ENCODE measurements at regions not wholly inside any gene's neighbourhood (a gene's known extent, or its start where the extent isn't known, plus 50 kb on each side); places are given as distances from the start of the nearest gene placed in this dataset.

- Histone ChIP-seq H3K4me1 (ENCODE audit: control insufficient read depth, insufficient read depth, low read length) (no peaks in the 10 kb centered on the region), H3K36me3 (ENCODE audit: control insufficient read depth in 2 of 2, insufficient read depth in 1 of 2, low read length in 2 of 2) (no peaks in the 10 kb centered on the region), H3K27ac (ENCODE audit: extremely low read depth, low read depth, low read length) (no peak overlapping the region), H3K4me3 (ENCODE audit: low read depth, low read length) (no peak overlapping the region), H3K9me3 (ENCODE audit: control insufficient read depth, insufficient read depth, low read depth, low read length) (no peaks in the 10 kb centered on the region)
- POLR2A ChIA-PET, result no interaction called here
- TF ChIP-seq ZNF416 (tag by site-specific recombination; IDR thresholded peaks at IDR 0.05), result no peak
- TF ChIP-seq ZXDB (tag by site-specific recombination; IDR thresholded peaks at IDR 0.05), result no peak
- TF ChIP-seq ZNF623 (tag by site-specific recombination; IDR thresholded peaks at IDR 0.05), result no peak
- no peak for TF ChIP-seq ZFP69B (tag by site-specific recombination; IDR thresholded peaks at IDR 0.05)
- no peak for TF ChIP-seq ZNF473 (tag by site-specific recombination; IDR thresholded peaks at IDR 0.05)
- TF ChIP-seq ZNF777 (tag by site-specific recombination; IDR thresholded peaks at IDR 0.05; ENCODE audit: borderline replicate concordance), result no peak
- TF ChIP-seq ZNF26 (tag by site-specific recombination; IDR thresholded peaks at IDR 0.05), result no peak
- no peak for TF ChIP-seq ZNF274 (IDR thresholded peaks at IDR 0.05; ENCODE audit: low read length)
- no peak for TF ChIP-seq ZNF274 (tag by site-specific recombination; IDR thresholded peaks at IDR 0.05; ENCODE audit: borderline replicate concordance)
- no peak for TF ChIP-seq ZNF707 (tag by site-specific recombination; IDR thresholded peaks at IDR 0.05)
- no peak for TF ChIP-seq ZNF121 (tag by site-specific recombination; IDR thresholded peaks at IDR 0.05)
- TF ChIP-seq ZNF610 (tag by site-specific recombination; IDR thresholded peaks at IDR 0.05; ENCODE audit: borderline replicate concordance), result no peak
- TF ChIP-seq PRDM1 (tag by site-specific recombination; IDR thresholded peaks at IDR 0.05), result no peak
- CTCF ChIA-PET, result interaction anchor here (0.6 kb wide), 1 partner anchor 190 kb away, joined by 4 read pairs; no protein-coding TSS in a partner anchor
These were observed 291.2 kb downstream of the BRINP1 start for GRCh38 chr9:119078015-119078414.

GRCh38 chr9:119083673-119084072 lies 285.6 kb downstream of the BRINP1 start:
- no peak for TF ChIP-seq KLF8 (tag by site-specific recombination; IDR thresholded peaks at IDR 0.05)
- no peak for TF ChIP-seq ZNF112 (tag by site-specific recombination; IDR thresholded peaks at IDR 0.05)
- no peak for TF ChIP-seq ZNF391 (tag by site-specific recombination; IDR thresholded peaks at IDR 0.05; ENCODE audit: borderline replicate concordance, low read depth)
- TF ChIP-seq ZNF341 (tag by site-specific recombination; IDR thresholded peaks at IDR 0.05; ENCODE audit: low read depth), result no peak
- Histone ChIP-seq H3K4me1 (ENCODE audit: control insufficient read depth, insufficient read depth, low read length) (no peaks in the 10 kb centered on the region), H3K4me3 (ENCODE audit: low read depth, low read length) (no peak overlapping the region), H3K9me3 (ENCODE audit: control insufficient read depth, insufficient read depth, low read depth, low read length) (no peaks in the 10 kb centered on the region), H3K36me3 (ENCODE audit: control insufficient read depth in 2 of 2, insufficient read depth in 1 of 2, low read length in 2 of 2) (no peaks in the 10 kb centered on the region), H3K27ac (ENCODE audit: extremely low read depth, low read depth, low read length) (no peak overlapping the region)
- ChIA-PET POLR2A (no interaction called here), CTCF (no interaction called here)

GRCh38 chr9:119086590-119086989 lies 282.6 kb downstream of the BRINP1 start:
- Histone ChIP-seq H3K27ac (ENCODE audit: extremely low read depth, low read depth, low read length) (no peak overlapping the region), H3K36me3 (ENCODE audit: control insufficient read depth in 2 of 2, insufficient read depth in 1 of 2, low read length in 2 of 2) (no peaks in the 10 kb centered on the region), H3K4me1 (ENCODE audit: control insufficient read depth, insufficient read depth, low read length) (no peaks in the 10 kb centered on the region), H3K9me3 (ENCODE audit: control insufficient read depth, insufficient read depth, low read depth, low read length) (no peaks in the 10 kb centered on the region), H3K4me3 (ENCODE audit: low read depth, low read length) (no peak overlapping the region)
- ChIA-PET POLR2A (no interaction called here), CTCF (no interaction called here)
- TF ChIP-seq ZNF747 (tag by site-specific recombination; IDR thresholded peaks at IDR 0.05), result no peak
- no peak for TF ChIP-seq ZNF692 (tag by site-specific recombination; IDR thresholded peaks at IDR 0.05)
- no peak for TF ChIP-seq ZNF791 (tag by site-specific recombination; IDR thresholded peaks at IDR 0.05)
- TF ChIP-seq ZBTB11 (tag by site-specific recombination; conservative IDR thresholded peaks at IDR 0.05; ENCODE audit: low read depth), result no peak
- TF ChIP-seq ZNF596 (tag by site-specific recombination; IDR thresholded peaks at IDR 0.05), result no peak
- no peak for TF ChIP-seq ZNF155 (tag by site-specific recombination; IDR thresholded peaks at IDR 0.05)
- no peak for TF ChIP-seq ZNF510 (tag by site-specific recombination; IDR thresholded peaks at IDR 0.05; ENCODE audit: insufficient replicate concordance)
- TF ChIP-seq ZNF529 (tag by site-specific recombination; IDR thresholded peaks at IDR 0.05; ENCODE audit: insufficient replicate concordance), result no peak
- TF ChIP-seq ZNF426 (tag by site-specific recombination; IDR thresholded peaks at IDR 0.05), result no peak
- no peak for TF ChIP-seq SALL2 (tag by site-specific recombination; IDR thresholded peaks at IDR 0.05; ENCODE audit: borderline replicate concordance)
- TF ChIP-seq ZNF701 (tag by site-specific recombination; IDR thresholded peaks at IDR 0.05), result no peak
- TF ChIP-seq ZNF530 (tag by site-specific recombination; IDR thresholded peaks at IDR 0.05; ENCODE audit: low read depth), result no peak
- no peak for TF ChIP-seq PRDM1 (tag by site-specific recombination; IDR thresholded peaks at IDR 0.05)

All from HEK293 (cell line).